GM12891 (cell line): ENCODE measurements at regions not wholly inside any gene's neighbourhood (a gene's known extent, or its start where the extent isn't known, plus 50 kb on each side); places are given as distances from the start of the nearest gene placed in this dataset.

ENCODE experiments used
- DNase-seq: peaks from one replicate; pipeline ENCODE4 v3.0.0; 2011; ENCODE audit warnings: low spot score; ENCODE audit not compliant: insufficient read length
- FAIRE-seq: peaks from 2 replicates; lab custom pipeline; 2011; peaks lifted over from hg19 to GRCh38; lab: Jason Lieb, UNC
- PAX5 ChIP-seq: IDR thresholded peaks from 2 replicates; pipeline ENCODE4 v1.6.1; 2011; ENCODE audit warnings: low read length, moderate library complexity, mild to moderate bottlenecking; ENCODE audit not compliant: insufficient read depth, severe bottlenecking
- POLR2A ChIP-seq: IDR thresholded peaks from 2 replicates; pipeline ENCODE4 v1.6.1; 2011; ENCODE audit warnings: low read depth, low read length, control low read depth
- POLR2AphosphoS5 ChIP-seq: IDR thresholded peaks from 2 replicates; pipeline ENCODE4 v1.6.1; 2011; ENCODE audit warnings: low read depth, low read length, control low read depth
- POU2F2 ChIP-seq: IDR thresholded peaks from 2 replicates; pipeline ENCODE4 v1.6.1; 2011; ENCODE audit warnings: low read depth, mild to moderate bottlenecking, control low read depth, low read length, moderate library complexity
- SPI1 ChIP-seq: IDR thresholded peaks from 2 replicates; pipeline ENCODE4 v1.6.1; 2011; ENCODE audit warnings: low read depth, low read length, control low read depth
- TAF1 ChIP-seq: IDR thresholded peaks from 2 replicates; pipeline ENCODE4 v1.6.1; 2011; ENCODE audit warnings: low read depth, low read length, control low read depth

DNA sequence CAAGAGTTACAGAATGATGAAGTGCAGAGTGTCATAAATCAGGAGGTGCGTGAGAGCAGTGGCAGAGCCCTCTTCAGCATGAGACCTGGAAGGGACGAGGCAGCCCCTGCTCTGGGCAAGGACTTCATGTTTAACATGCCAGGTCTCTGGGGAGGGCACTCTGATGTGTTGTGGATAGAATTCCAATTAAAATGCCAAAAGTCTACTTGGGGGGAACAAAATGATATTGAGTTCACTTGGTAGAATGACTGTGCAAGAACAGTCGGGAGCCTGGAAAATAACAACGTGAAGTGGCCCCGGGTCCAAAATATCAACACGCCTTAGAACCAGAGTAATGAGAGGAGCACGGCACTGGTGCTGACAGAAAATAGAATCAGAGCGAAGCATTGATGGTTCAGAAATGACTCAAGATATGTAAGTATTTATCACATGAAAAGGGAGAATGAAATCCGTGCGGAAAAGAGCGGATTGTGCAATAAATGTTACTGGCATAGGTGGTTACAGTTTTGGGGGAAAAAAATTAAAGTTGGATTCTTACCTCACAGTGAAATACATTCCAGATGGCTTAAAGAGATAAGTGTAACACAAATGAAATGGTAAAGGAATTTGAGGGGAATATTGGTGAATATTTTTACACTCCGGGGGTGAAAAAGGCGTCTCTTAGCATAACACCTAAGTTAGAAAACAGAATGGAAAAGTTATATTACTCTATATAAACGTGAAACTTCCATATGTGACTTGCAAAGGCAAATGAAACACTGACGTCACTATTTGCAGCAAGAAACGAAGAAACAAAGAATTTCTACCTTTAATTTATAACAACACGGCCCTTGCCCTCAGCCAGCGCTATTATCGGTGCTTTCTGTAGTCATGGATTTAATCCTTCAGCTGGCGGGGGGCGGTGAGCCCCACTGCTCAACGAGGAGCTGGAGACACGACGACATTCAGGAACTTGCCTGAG, 159.4 kb upstream of the TWIST2 start:
- DNase-seq (no peak), FAIRE-seq (no peak)
- TF ChIP-seq TAF1 (no peak), POU2F2 (no peak), SPI1 (no peak), POLR2A (no peak), POLR2AphosphoS5 (no peak), PAX5 (no peak)

GRCh38 chr2:238689331-238689730, 158.6 kb upstream of the TWIST2 start:
- TF ChIP-seq POLR2AphosphoS5 (no peak), POU2F2 (no peak)
- FAIRE-seq (no peak), DNase-seq (no peak)

- TF ChIP-seq TAF1, result no peak
- no peak for TF ChIP-seq PAX5
- TF ChIP-seq POLR2A, result no peak
- DNase-seq (no peak), FAIRE-seq (no peak)
These were observed 158.0 kb upstream of the TWIST2 start for GRCh38 chr2:238689871-238690389.

- no peak for TF ChIP-seq POLR2AphosphoS5
- no peak for TF ChIP-seq POLR2A
- TF ChIP-seq PAX5, result no peak
- no peak for TF ChIP-seq POU2F2
- TF ChIP-seq TAF1, result no peak
- no peak for TF ChIP-seq SPI1
- FAIRE-seq, result no peak
- no peak for DNase-seq
These were observed 157.4 kb upstream of the TWIST2 start for GRCh38 chr2:238690511-238690910.

DNA sequence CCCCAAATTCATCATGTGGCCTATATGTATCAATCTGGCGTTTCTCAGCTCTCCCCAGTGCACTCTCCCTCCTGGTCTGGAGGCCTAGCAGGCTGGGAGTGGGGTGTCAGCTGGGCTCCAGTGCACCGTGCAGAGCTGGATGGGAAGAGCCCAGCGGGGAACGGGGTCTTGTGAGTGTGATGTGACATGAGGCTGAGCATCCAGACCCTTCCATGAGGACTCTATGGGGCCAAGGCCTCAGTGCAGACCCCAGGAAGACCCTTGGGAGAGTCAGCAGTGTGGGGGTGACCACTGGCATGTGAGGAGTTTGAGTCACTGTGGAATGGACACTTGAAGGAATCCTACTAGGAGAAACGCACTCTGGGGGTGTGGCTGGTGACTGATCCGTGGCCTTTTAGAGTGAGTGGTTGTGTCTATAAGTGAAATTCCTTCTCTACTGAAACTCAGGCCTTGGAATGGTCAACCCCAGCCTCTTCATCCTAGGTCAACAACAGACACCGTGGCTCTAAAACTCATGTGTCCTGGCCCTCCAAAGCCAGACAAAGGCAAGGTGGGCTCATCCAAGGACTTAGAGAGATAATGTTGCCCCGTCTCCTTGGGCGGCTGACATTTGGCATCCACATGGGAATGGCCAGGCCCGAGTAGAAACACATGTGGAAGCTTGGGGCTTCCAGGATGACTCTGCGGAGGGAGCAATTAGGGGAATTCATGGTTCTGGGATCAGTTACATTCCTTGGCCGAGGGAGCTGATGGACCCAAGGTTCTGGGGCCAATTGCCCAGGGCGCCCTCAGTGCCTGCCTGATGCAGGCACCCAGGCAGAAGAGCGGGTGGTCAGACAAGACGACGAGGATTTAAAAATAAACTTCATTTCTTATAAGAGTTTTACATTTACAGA, 156.0 kb upstream of the TWIST2 start:
- no peak for DNase-seq
- TF ChIP-seq POU2F2 (no peak), PAX5 (no peak), POLR2AphosphoS5 (no peak)
- FAIRE-seq, result no peak

DNA sequence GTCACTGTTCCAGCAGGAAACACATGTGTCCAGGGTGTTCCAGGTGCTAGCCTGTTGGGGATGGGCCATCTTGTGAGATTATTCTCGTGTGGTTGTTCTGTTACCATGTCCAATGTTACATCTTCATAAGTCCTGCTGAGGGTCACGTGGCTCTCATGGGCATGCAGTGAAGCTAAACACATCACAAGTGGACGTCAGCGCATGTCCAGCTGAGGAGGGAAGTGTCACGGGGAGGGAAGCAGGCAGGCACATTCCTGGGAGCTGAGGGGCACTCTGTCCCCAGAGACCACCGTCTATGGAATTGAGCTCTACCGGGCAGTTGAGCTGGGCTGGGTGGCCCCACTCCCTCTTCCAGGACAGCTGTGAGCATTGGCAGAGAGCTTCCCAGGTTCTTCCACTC, 155.3 kb upstream of the TWIST2 start:
- FAIRE-seq, result no peak
- DNase-seq, result no peak

DNA sequence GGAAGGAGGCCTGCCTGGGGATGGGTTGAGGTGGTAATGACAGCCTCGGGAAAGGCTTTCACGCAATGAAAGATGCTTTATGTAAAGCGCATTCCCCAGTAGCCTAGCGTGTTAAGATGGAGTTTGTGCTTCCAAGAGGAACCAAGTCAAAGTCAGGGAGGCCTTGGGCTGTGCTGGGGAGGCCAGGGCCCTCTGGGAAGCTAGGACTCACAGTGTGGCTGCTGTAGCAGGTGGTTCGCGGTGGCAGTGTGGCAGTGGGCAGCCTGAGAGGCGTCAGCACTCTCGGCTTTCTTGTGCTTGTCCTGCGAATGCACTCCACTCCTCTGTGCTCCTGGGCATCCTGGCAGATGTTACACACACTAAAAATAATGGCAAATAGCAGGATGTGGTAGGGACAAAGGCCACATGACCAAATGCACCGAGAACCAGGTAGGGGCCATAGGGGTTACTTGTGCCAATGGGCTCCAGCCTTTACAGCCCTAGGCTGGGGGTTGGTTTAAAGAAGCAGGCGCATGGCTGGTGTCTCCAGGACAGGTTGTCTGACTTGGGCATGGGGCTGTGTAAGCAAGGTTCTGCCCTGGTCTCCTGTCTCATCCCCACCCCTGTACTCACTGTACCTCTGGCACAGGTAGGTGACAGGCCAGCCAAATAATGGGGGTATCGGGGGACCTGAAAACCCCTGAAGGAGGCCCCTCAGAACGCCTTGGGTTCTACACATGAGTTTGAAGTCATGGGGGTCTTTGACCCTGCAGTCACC, 154.4 kb upstream of the TWIST2 start:
- TF ChIP-seq POLR2A (no peak), POLR2AphosphoS5 (no peak), SPI1 (no peak), POU2F2 (no peak), TAF1 (no peak), PAX5 (no peak)
- DNase-seq, result no peak

More for the DNA sequence above, 155.3 kb upstream of the TWIST2 start:
- TF ChIP-seq POLR2A, result no peak
- TF ChIP-seq POLR2AphosphoS5, result no peak
- no peak for TF ChIP-seq PAX5
- no peak for TF ChIP-seq TAF1
- no peak for TF ChIP-seq POU2F2
- no peak for TF ChIP-seq SPI1

GRCh38 chr2:238694136-238694755, 153.6 kb upstream of the TWIST2 start:
- TF ChIP-seq POU2F2 (no peak), POLR2AphosphoS5 (no peak), POLR2A (no peak), PAX5 (no peak), TAF1 (no peak), SPI1 (no peak)
- FAIRE-seq (no peak), DNase-seq (no peak)

More for the DNA sequence above, 154.4 kb upstream of the TWIST2 start:
- FAIRE-seq, result no peak

DNA sequence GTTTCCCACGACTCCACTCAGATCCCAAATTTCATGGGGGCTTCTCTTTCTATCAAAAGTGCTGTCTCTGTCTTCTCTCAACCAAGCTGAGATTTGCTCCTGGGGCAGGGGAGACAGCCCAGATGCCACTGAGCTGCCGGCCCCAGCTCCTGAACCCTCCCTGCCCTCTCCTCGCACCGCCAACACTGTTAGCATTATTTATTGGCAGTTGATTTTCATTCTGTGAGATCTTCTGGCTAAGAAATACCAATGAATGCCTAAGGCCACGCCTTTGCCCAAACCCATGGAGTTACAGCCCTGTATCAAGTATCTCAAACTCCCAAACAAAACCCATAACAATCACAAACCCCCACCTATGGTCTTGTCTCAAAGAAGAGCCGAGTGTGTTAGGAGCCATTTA, 153.0 kb upstream of the TWIST2 start:
- no peak for DNase-seq
- FAIRE-seq, result no peak
- TF ChIP-seq SPI1 (no peak), POU2F2 (no peak), POLR2A (no peak), PAX5 (no peak), POLR2AphosphoS5 (no peak), TAF1 (no peak)
